Esophagus squamous epithelium (tissue), 5 donors: ENCODE measurements at regions not wholly inside any gene's neighbourhood (a gene's known extent, or its start where the extent isn't known, plus 50 kb on each side); places are given as distances from the start of the nearest gene placed in this dataset.

Experiments
- DNase-seq: peaks from one replicate; lab custom pipeline; 2025; lab: John Stamatoyannopoulos, UW
- H3K27ac ChIP-seq, 4 donors: fragments of 200-600 bp; sonication (generic); one replicate each; pipeline ENCODE4 v1.5.1; 2016 to 2019; ENCODE audit warnings: mild to moderate bottlenecking in 1 of 4
- H3K27me3 ChIP-seq, 4 donors: fragments of 200-600 bp; sonication (generic); 1 replicate in 3 of 4; 2 replicates in 1 of 4; pipeline versions ENCODE4 v1.5.1 to v1.6.0; 2017 to 2021; ENCODE audit warnings: antibody characterized with exemption in 1 of 4
- H3K36me3 ChIP-seq, 3 donors: fragments of 200-600 bp; sonication (generic); one replicate each; pipeline ENCODE4 v1.5.1; 2016 to 2019
- H3K4me1 ChIP-seq, 3 donors: fragments of 200-600 bp; sonication (generic); one replicate each; pipeline ENCODE4 v1.5.1; 2017 to 2019
- H3K4me3 ChIP-seq, 4 donors: fragments of 200-600 bp; sonication (generic); 1 replicate in 3 of 4; 2 replicates in 1 of 4; pipeline ENCODE4 v1.5.1; 2016 to 2019; ENCODE audit warnings: mild to moderate bottlenecking in 2 of 4, moderate library complexity in 1 of 4
- H3K9me3 ChIP-seq, 3 donors: fragments of 200-600 bp; sonication (generic); one replicate each; pipeline ENCODE4 v1.5.1; 2016 to 2019
- POLR2A ChIP-seq, 4 donors: fragments of 450-650 bp; IDR thresholded peaks; one replicate each; pipeline ENCODE4 v1.6.1; 2017; ENCODE audit warnings: antibody characterized with exemption in 4 of 4, mild to moderate bottlenecking in 4 of 4, moderate library complexity in 3 of 4
- WGBS, 2 donors: methylation state at CpG; one replicate each; pipeline ENCODE4 v1.1.5; 2018; 5-methylcytosine and 5-hydroxymethylcytosine counted together
- intact Hi-C: fragments of 100-400 bp; cut with DNase I; formaldehyde crosslinking; loops from one replicate; pipeline ENCODE4 v1.15.0; 2022
- TF ChIP-seq, protein P1 (sequence below), 6 experiments: fragments of 450-650 bp in 4 of 6; fragments of 200-600 bp in 2 of 6; sonication (generic) in 2 of 6; IDR thresholded peaks; one replicate each; pipeline ENCODE4 v1.5.1; 2016 to 2019; ENCODE audit warnings: antibody characterized with exemption in 6 of 6, mild to moderate bottlenecking in 4 of 6, moderate library complexity in 4 of 6
- donor health status: DM: yes; HTN: yes; CAD: no.

DNA sequence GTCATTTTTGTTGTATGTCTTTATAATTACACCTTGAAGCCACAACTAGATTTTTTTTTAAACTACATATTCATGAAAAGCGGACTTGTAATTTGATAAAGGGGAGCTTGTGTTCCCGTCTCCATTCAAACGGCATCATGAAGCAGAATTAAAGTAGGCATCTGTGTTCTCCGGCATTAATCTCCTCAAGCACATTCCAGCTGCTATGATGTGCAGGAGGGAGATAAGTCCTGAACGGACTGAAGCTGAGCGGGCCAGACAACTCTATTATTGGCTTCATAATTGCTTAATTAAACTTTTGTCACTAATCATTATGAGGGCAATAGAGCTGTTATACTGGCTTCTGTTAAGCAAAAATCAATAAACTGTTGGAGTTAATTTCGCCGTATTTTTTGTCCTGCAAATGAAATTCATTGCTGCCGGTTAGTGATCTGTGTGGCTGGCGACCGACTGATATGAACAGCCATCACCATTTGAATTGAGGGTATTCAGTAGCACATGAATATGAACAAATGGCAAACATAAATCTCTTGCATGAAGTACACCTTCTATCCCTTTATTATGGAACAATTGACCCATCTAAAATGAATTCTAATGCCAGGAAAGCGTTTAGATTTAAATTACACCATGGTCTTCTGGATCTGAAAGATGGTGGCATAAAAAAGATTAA lies 408.8 kb upstream of the IRX1 start:
- Histone ChIP-seq H3K27ac (no peak overlapping the region), H3K4me1 (no peaks in the 10 kb centered on the region), H3K36me3 (no peaks in the 10 kb centered on the region), H3K9me3 (no peaks in the 10 kb centered on the region), H3K4me3 (no peak overlapping the region), H3K27me3 (peaks cover 0 to 51% (median 0%) of the 10 kb centered on the region in 4 donors)
- TF ChIP-seq POLR2A (IDR thresholded peaks at IDR 0.05) = no peak
- TF ChIP-seq, protein P1, sequence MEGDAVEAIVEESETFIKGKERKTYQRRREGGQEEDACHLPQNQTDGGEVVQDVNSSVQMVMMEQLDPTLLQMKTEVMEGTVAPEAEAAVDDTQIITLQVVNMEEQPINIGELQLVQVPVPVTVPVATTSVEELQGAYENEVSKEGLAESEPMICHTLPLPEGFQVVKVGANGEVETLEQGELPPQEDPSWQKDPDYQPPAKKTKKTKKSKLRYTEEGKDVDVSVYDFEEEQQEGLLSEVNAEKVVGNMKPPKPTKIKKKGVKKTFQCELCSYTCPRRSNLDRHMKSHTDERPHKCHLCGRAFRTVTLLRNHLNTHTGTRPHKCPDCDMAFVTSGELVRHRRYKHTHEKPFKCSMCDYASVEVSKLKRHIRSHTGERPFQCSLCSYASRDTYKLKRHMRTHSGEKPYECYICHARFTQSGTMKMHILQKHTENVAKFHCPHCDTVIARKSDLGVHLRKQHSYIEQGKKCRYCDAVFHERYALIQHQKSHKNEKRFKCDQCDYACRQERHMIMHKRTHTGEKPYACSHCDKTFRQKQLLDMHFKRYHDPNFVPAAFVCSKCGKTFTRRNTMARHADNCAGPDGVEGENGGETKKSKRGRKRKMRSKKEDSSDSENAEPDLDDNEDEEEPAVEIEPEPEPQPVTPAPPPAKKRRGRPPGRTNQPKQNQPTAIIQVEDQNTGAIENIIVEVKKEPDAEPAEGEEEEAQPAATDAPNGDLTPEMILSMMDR (IDR thresholded peaks at IDR 0.05) = no peak
- DNase-seq = no peak
- intact Hi-C loops = no loop called here
- 69 to 71% methylated on average over 12 of the region's 12 CpGs for WGBS, 2 donors

DNA sequence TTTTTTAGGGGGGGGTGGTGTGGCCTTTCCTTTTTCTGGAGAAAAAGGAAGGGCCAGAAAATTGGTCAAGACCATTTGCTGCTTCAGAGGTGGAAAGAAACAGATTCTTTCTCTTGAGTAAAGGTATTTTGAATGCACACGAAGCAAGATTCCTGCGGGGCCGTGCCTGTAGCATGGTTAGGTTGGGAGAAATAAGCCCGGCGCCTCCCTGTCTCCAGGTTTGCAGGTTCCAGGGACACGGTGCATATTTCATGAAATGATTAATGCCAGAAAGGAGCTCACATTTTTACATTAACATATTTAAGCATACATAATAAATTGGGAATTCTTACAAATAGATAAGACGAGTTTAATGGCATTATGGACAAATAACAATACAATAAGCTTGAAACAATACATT lies 409.5 kb upstream of the IRX1 start:
- no peak for TF ChIP-seq POLR2A (IDR thresholded peaks at IDR 0.05)
- TF ChIP-seq, protein P1 (IDR thresholded peaks at IDR 0.05) = no peak
- 60 to 85% methylated on average over 7 of the region's 7 CpGs for WGBS, 2 donors
- peaks cover 0 to 44% (median 0%) of the 10 kb centered on the region in 4 donors for H3K27me3 ChIP-seq
- no peaks in the 10 kb centered on the region for H3K36me3 ChIP-seq
- no peak overlapping the region for H3K27ac ChIP-seq
- no peaks in the 10 kb centered on the region for H3K9me3 ChIP-seq
- intact Hi-C loops = no loop called here
- H3K4me1 ChIP-seq = no peaks in the 10 kb centered on the region
- no peak for DNase-seq
- H3K4me3 ChIP-seq = no peak overlapping the region

DNA sequence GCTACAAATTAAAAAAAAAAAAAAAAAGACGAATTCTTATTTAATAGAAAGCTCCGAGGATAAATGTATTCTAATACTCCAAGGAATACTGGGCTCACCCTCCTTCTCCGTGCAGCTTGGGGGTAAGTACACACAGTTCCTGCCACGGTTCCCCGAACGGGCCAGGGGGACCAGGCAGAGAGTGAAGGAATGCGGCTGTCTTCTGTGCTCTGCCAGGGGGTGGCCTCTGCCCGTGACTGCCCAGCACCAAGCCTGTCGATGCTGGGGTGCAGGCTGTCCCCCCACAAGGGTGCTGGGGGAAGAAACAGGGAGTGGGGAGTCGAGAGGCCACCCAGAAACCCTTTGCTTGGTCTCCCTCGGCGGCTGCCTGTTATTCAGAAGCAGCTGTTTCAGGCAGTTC lies 410.1 kb upstream of the IRX1 start:
- WGBS, 2 donors = 53 to 62% methylated on average over 11 of the region's 12 CpGs
- no peak for DNase-seq
- no peak overlapping the region for H3K27ac ChIP-seq

DNA sequence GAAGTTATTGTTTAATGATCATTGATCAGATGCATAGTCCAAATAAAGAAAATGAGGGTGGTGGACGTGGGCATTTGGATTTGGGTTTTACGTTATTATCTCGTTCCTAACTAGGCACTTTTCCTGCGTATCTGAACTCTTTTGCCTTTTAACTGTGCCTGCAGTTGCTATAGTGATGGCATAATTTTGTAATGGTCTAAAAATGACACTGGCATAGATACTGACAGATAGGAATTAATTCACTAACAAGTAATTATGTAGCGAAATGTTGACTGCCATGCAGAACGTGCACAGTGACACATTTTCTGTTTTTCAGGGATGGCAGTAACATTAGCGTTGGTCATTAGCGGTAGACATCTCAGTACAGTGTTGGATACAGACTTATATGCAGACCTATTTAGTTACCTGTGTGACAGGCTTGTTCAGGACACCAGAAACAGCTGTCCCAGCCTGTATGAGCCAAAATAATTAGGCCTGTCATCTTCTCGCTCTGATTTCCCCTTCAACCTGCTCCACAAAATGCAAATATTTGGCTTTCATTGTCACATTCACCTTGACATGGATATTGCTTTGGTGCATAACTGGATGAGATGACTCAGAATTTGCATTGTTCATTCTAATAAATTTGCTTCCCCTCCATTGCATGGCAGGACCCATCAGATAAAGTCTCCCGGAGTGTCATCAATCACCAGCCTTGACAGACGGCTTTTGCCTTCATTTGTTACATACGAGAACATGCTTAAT lies 413.3 kb upstream of the IRX1 start:
- no peak for TF ChIP-seq POLR2A (IDR thresholded peaks at IDR 0.05)
- TF ChIP-seq, protein P1 (IDR thresholded peaks at IDR 0.05) = no peak
- H3K27me3 ChIP-seq = peaks cover 0 to 27% (median 0%) of the 10 kb centered on the region in 4 donors
- H3K27ac ChIP-seq = no peak overlapping the region
- intact Hi-C loops = no loop called here
- no peak overlapping the region for H3K4me3 ChIP-seq
- no peaks in the 10 kb centered on the region for H3K9me3 ChIP-seq
- no peak for DNase-seq
- no peaks in the 10 kb centered on the region for H3K4me1 ChIP-seq
- no peaks in the 10 kb centered on the region for H3K36me3 ChIP-seq
- WGBS, 2 donors = 68 to 72% methylated on average over 12 of the region's 12 CpGs

More for the DNA sequence above, 410.1 kb upstream of the IRX1 start:
- H3K4me1 ChIP-seq = no peaks in the 10 kb centered on the region
- H3K4me3 ChIP-seq = no peak overlapping the region
- H3K36me3 ChIP-seq = no peaks in the 10 kb centered on the region
- H3K27me3 ChIP-seq = peaks cover 0 to 38% (median 0%) of the 10 kb centered on the region in 4 donors
- H3K9me3 ChIP-seq = no peaks in the 10 kb centered on the region
- TF ChIP-seq, protein P1 (IDR thresholded peaks at IDR 0.05) = no peak
- TF ChIP-seq POLR2A (IDR thresholded peaks at IDR 0.05) = no peak
- intact Hi-C loops = no loop called here

DNA sequence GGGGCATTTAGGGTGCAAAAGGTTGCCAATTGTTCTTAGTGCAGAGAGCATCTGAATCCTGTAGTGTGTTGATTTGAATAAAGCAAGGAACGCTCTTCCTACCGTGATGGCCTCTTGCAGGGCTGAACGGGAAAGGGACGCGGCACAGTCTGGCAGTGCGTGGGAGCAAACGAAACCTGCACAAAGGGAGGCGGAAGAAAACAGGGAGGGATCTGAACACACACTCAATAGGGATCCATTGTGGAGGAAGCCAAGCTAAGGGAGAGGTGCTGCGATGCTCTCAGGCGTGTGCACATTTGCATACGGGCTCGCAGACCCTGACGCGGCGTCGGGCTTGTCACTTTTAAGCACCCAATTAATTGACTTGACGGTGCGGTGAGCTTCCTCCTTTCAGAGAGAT lies 414.0 kb upstream of the IRX1 start:
- Histone ChIP-seq H3K4me3 (no peak overlapping the region), H3K9me3 (no peaks in the 10 kb centered on the region), H3K27me3 (peaks cover 0 to 34% (median 0%) of the 10 kb centered on the region in 4 donors), H3K36me3 (no peaks in the 10 kb centered on the region), H3K4me1 (no peaks in the 10 kb centered on the region), H3K27ac (no peak overlapping the region)
- TF ChIP-seq, protein P1 (IDR thresholded peaks at IDR 0.05) = no peak
- no peak for TF ChIP-seq POLR2A (IDR thresholded peaks at IDR 0.05)
- DNase-seq = no peak
- WGBS, 2 donors = 76 to 85% methylated on average over 16 to 18 of the region's 18 CpGs
- intact Hi-C loops = no loop called here
